ENCODE measurements at regions not wholly inside any gene's neighbourhood (a gene's known extent, or its start where the extent isn't known, plus 50 kb on each side); places are given as distances from the start of the nearest gene placed in this dataset.
"Not testable (repeated sequence)": the region's sequence is repeated elsewhere in the genome, so short reads cannot be mapped to it uniquely, and the experiment has no call there.

- DNase-seq (ENCODE audit: low read depth in 2 of 2), result no peak
Observed at GRCh38 chr2:34311816-34312215, 712.7 kb upstream of the FAM98A start.

- DNase-seq (ENCODE audit: low read depth in 2 of 2), result no peak
Observed at GRCh38 chr2:34308140-34308539, 709.0 kb upstream of the FAM98A start.

GRCh38 chr2:34307636-34308035, 708.5 kb upstream of the FAM98A start:
- no peak for DNase-seq (ENCODE audit: low read depth in 2 of 2)

GRCh38 chr2:34306745-34307144, 707.6 kb upstream of the FAM98A start:
- no peak for DNase-seq (ENCODE audit: low read depth in 2 of 2)

- DNase-seq (ENCODE audit: low read depth in 2 of 2), result no peak
Observed at GRCh38 chr2:34305587-34305986, 706.5 kb upstream of the FAM98A start.

GRCh38 chr2:34294961-34295360, 695.9 kb upstream of the FAM98A start:
- DNase-seq (ENCODE audit: low read depth in 2 of 2), result no peak

- DNase-seq (ENCODE audit: low read depth in 2 of 2), result no peak
Observed at GRCh38 chr2:34291076-34291475, 692.0 kb upstream of the FAM98A start.

GRCh38 chr2:34288016-34288415, 688.9 kb upstream of the FAM98A start:
- no peak for DNase-seq (ENCODE audit: low read depth in 2 of 2)

- no peak for DNase-seq (ENCODE audit: low read depth in 2 of 2)
Observed at GRCh38 chr2:34280606-34281005, 681.5 kb upstream of the FAM98A start.

GRCh38 chr2:34266908-34267697, 668.0 kb upstream of the FAM98A start:
- no peak for DNase-seq (ENCODE audit: low read depth in 2 of 2)

- no peak for DNase-seq (ENCODE audit: low read depth in 2 of 2)
Observed at GRCh38 chr2:34261701-34262100, 662.6 kb upstream of the FAM98A start.

- no peak for DNase-seq (ENCODE audit: low read depth in 2 of 2)
Observed at GRCh38 chr2:34254272-34254878, 655.3 kb upstream of the FAM98A start.

- no peak for DNase-seq (ENCODE audit: low read depth in 2 of 2)
Observed at GRCh38 chr2:34252111-34252510, 653.0 kb upstream of the FAM98A start.

GRCh38 chr2:34251578-34251977, 652.5 kb upstream of the FAM98A start:
- DNase-seq (ENCODE audit: low read depth in 2 of 2), result no peak

GRCh38 chr2:34244195-34244594, 645.1 kb upstream of the FAM98A start:
- DNase-seq (ENCODE audit: low read depth in 2 of 2), result no peak

- DNase-seq (ENCODE audit: low read depth in 2 of 2), result no peak
Observed at GRCh38 chr2:34242763-34243123, 643.6 kb upstream of the FAM98A start.

GRCh38 chr2:34241905-34242762, 643.0 kb upstream of the FAM98A start:
- no peak for DNase-seq (ENCODE audit: low read depth in 2 of 2)

GRCh38 chr2:34239511-34239910, 640.4 kb upstream of the FAM98A start:
- no peak for DNase-seq (ENCODE audit: low read depth in 2 of 2)

- DNase-seq (ENCODE audit: low read depth in 2 of 2), result no peak
Observed at GRCh38 chr2:34234823-34235222, 635.7 kb upstream of the FAM98A start.

GRCh38 chr2:34229998-34230397, 630.9 kb upstream of the FAM98A start:
- DNase-seq (ENCODE audit: low read depth in 2 of 2), result no peak

GRCh38 chr2:34215174-34215573, 616.1 kb upstream of the FAM98A start:
- no peak for DNase-seq (ENCODE audit: low read depth in 2 of 2)

GRCh38 chr2:34210382-34210781, 611.3 kb upstream of the FAM98A start:
- not testable (repeated sequence) for DNase-seq (ENCODE audit: low read depth in 2 of 2)

GRCh38 chr2:34204560-34204959, 605.5 kb upstream of the FAM98A start:
- DNase-seq (ENCODE audit: low read depth in 2 of 2), result no peak

Data from stimulated activated CD4-positive, alpha-beta T cell treated with anti-CD3 and anti-CD28 coated beads, Interleukin-15, amount 100 ng/mL, for 48 hours (primary cell).